Colonic mucosa (tissue), 4 donors: ENCODE measurements at regions not wholly inside any gene's neighbourhood (a gene's known extent, or its start where the extent isn't known, plus 50 kb on each side); places are given as distances from the start of the nearest gene placed in this dataset.

Experiments used
- DNase-seq: peaks from one replicate; pipeline ENCODE4 v3.0.0-alpha.2; 2020
- H3K27ac ChIP-seq: fragments of 200-600 bp; one replicate; pipeline ENCODE4 v1.8.0; 2021
- H3K27me3 ChIP-seq: fragments of 200-600 bp; one replicate; pipeline ENCODE4 v1.8.0; 2021
- H3K36me3 ChIP-seq: fragments of 200-600 bp; one replicate; pipeline ENCODE4 v1.8.0; 2021
- H3K4me1 ChIP-seq: fragments of 200-600 bp; one replicate; pipeline ENCODE4 v1.8.0; 2021; ENCODE audit warnings: mild to moderate bottlenecking
- H3K4me3 ChIP-seq: fragments of 200-600 bp; one replicate; pipeline ENCODE4 v1.8.0; 2021
- H3K9ac ChIP-seq, 2 donors: one replicate each; pipeline ENCODE4 v1.7.0; 2013; ENCODE audit warnings: control low read depth in 2 of 2, low read depth in 2 of 2, low read length in 2 of 2
- H3K9me3 ChIP-seq: fragments of 200-600 bp; one replicate; pipeline ENCODE4 v1.8.0; 2021
- CTCF ChIP-seq: fragments of 200-600 bp; IDR thresholded peaks from one replicate; pipeline ENCODE4 v1.8.0; 2022; ENCODE audit warnings: antibody characterized with exemption, mild to moderate bottlenecking
- intact Hi-C: fragments of 100-400 bp; cut with DNase I; formaldehyde crosslinking; loops from one replicate; pipeline ENCODE4 v1.14.1; 2022
- donor health status: healthy.
- donor health status: DM: no; HTN: no; CAD: no.
- donor health status: DM: no; HTN: no; CAD: no.

GRCh38 chr5:105428451-105429380, 1866.1 kb upstream of the NUDT12 start:
- no peak for DNase-seq
- no peak overlapping the region for H3K9ac ChIP-seq
- intact Hi-C loops = no loop called here
- no peaks in the 10 kb centered on the region for H3K9me3 ChIP-seq
- H3K36me3 ChIP-seq = no peaks in the 10 kb centered on the region
- H3K4me1 ChIP-seq = no peaks in the 10 kb centered on the region
- TF ChIP-seq CTCF = no peak
- no peak overlapping the region for H3K4me3 ChIP-seq
- H3K27me3 ChIP-seq = no peaks in the 10 kb centered on the region
- no peak overlapping the region for H3K27ac ChIP-seq

GRCh38 chr5:105414067-105414466, 1851.5 kb upstream of the NUDT12 start:
- Histone ChIP-seq H3K27ac (no peak overlapping the region), H3K4me1 (no peaks in the 10 kb centered on the region), H3K9ac (no peak overlapping the region), H3K9me3 (no peaks in the 10 kb centered on the region), H3K27me3 (no peaks in the 10 kb centered on the region), H3K36me3 (no peaks in the 10 kb centered on the region), H3K4me3 (no peak overlapping the region)
- no peak for TF ChIP-seq CTCF
- intact Hi-C loops = no loop called here
- DNase-seq = no peak

- intact Hi-C loops = no loop called here
- TF ChIP-seq CTCF = no peak
- no peak for DNase-seq
- no peaks in the 10 kb centered on the region for H3K36me3 ChIP-seq
- no peak overlapping the region for H3K27ac ChIP-seq
- H3K9ac ChIP-seq = no peak overlapping the region
- no peaks in the 10 kb centered on the region for H3K9me3 ChIP-seq
- H3K27me3 ChIP-seq = no peaks in the 10 kb centered on the region
- H3K4me3 ChIP-seq = no peak overlapping the region
- no peaks in the 10 kb centered on the region for H3K4me1 ChIP-seq
Observed at GRCh38 chr5:105413406-105413990, 1850.9 kb upstream of the NUDT12 start.

GRCh38 chr5:105409695-105410094, 1847.1 kb upstream of the NUDT12 start:
- Histone ChIP-seq H3K27me3 (no peaks in the 10 kb centered on the region), H3K4me1 (no peaks in the 10 kb centered on the region), H3K9me3 (no peaks in the 10 kb centered on the region), H3K27ac (no peak overlapping the region), H3K9ac (no peak overlapping the region), H3K4me3 (no peak overlapping the region), H3K36me3 (no peaks in the 10 kb centered on the region)
- no peak for TF ChIP-seq CTCF
- no peak for DNase-seq
- intact Hi-C loops = no loop called here

GRCh38 chr5:105407200-105407599, 1844.6 kb upstream of the NUDT12 start:
- H3K9me3 ChIP-seq = no peaks in the 10 kb centered on the region
- H3K4me1 ChIP-seq = no peaks in the 10 kb centered on the region
- H3K4me3 ChIP-seq = no peak overlapping the region
- H3K36me3 ChIP-seq = no peaks in the 10 kb centered on the region
- H3K9ac ChIP-seq = no peak overlapping the region
- no peaks in the 10 kb centered on the region for H3K27me3 ChIP-seq
- intact Hi-C loops = no loop called here
- no peak for TF ChIP-seq CTCF
- H3K27ac ChIP-seq = no peak overlapping the region
- no peak for DNase-seq
